A673 (cell line): ENCODE measurements at regions not wholly inside any gene's neighbourhood (a gene's known extent, or its start where the extent isn't known, plus 50 kb on each side); places are given as distances from the start of the nearest gene placed in this dataset.

Experiments used
- EZH2 ChIP-seq: fragments of 200-600 bp; sonication (generic); IDR thresholded peaks from 2 replicates; pipeline ENCODE4 v1.6.1; 2017; ENCODE audit warnings: borderline replicate concordance, low read depth, mild to moderate bottlenecking, mixed read lengths, antibody characterized with exemption, low read length; ENCODE audit not compliant: poor library complexity, severe bottlenecking
- TF ChIP-seq, protein P1 (sequence below): fragments of 300-800, 200-600 bp; sonication (generic); conservative IDR thresholded peaks from 2 replicates; pipeline ENCODE4 v1.5.1; 2017; ENCODE audit warnings: low read depth, mild to moderate bottlenecking, antibody characterized with exemption, low read length, moderate library complexity, mixed read lengths

DNA sequence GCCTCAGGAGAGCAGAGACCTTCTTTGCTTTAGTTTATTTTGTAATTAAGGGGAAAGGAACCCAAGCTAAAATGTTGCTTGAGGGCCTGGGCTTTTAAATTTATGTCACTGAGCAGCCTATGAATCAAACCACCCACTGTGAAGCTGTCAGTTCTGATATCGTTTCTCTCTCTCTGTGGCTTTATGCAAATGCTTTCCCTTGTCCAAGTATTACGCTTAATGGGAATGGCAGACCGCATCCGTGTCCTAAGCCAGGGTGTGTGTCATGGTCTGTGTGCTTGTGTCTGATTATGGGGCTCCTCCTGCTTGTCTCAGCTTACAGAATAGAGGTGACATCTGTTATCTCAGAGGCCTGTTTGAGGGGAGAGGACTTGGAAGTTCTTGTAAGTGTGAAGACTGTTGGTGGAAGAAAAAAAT lies 82.4 kb downstream of the EBLN2 start:
- no peak for TF ChIP-seq EZH2
- TF ChIP-seq, protein P1, sequence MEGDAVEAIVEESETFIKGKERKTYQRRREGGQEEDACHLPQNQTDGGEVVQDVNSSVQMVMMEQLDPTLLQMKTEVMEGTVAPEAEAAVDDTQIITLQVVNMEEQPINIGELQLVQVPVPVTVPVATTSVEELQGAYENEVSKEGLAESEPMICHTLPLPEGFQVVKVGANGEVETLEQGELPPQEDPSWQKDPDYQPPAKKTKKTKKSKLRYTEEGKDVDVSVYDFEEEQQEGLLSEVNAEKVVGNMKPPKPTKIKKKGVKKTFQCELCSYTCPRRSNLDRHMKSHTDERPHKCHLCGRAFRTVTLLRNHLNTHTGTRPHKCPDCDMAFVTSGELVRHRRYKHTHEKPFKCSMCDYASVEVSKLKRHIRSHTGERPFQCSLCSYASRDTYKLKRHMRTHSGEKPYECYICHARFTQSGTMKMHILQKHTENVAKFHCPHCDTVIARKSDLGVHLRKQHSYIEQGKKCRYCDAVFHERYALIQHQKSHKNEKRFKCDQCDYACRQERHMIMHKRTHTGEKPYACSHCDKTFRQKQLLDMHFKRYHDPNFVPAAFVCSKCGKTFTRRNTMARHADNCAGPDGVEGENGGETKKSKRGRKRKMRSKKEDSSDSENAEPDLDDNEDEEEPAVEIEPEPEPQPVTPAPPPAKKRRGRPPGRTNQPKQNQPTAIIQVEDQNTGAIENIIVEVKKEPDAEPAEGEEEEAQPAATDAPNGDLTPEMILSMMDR: no peak
